K562 (cell line): ENCODE measurements at regions not wholly inside any gene's neighbourhood (a gene's known extent, or its start where the extent isn't known, plus 50 kb on each side); places are given as distances from the start of the nearest gene placed in this dataset.

ENCODE experiments used
- ATAC-seq: fragments of 200-7000 bp; cut with Tn5 transposase; 3 replicates; pipeline ENCODE4 v1.9.1; 2020; ENCODE audit warnings: moderate library complexity
- BruUV-seq: library from RNA; stranded (reverse); fragments of 400-500 nt; replicated peaks from 2 replicates; lab custom pipeline; 2021; lab: Mats Ljungman, UMichigan
- CTCF ChIA-PET: fragments of 300-600 bp; formaldehyde crosslinking; extraction: SDS; loops from one replicate; lab custom pipeline; 2021; ENCODE audit warnings: low intra/inter-chr PET ratio; lab: Yijun Ruan, JAX
- POLR2A ChIA-PET: fragments of 300-600, 350-650 bp; sonication (Branson Sonifier 250); formaldehyde crosslinking; extraction: SDS; loops from one replicate; lab custom pipeline; 2021; ENCODE audit warnings: antibody characterized with exemption, inconsistent platforms; lab: Yijun Ruan, JAX
- DNase-seq, 4 experiments: peaks; one replicate each; pipeline versions ENCODE4 v3.0.0 to v3.0.0-alpha.2; 2011 to 2018; ENCODE audit warnings: low spot score in 3 of 4, mixed read lengths in 3 of 4; ENCODE audit errors: extremely low read depth in 1 of 4
- FAIRE-seq: peaks from 2 replicates; lab custom pipeline; 2011; peaks lifted over from hg19 to GRCh38; lab: Jason Lieb, UNC
- H2AFZ ChIP-seq: 2 replicates; pipeline ENCODE4 v1.6.0; 2011; ENCODE audit warnings: low read depth, low read length, control low read depth, inconsistent platforms
- H3K27ac ChIP-seq: fragments of 200-600 bp; 3 replicates; pipeline ENCODE4 v1.8.0; 2011; ENCODE audit warnings: low read depth, mild to moderate bottlenecking, control low read depth, inconsistent platforms, low read length, moderate library complexity, mixed read lengths; ENCODE audit errors: extremely low read depth
- H3K27me3 ChIP-seq, 2 experiments: fragments of 300-600 bp in 1 of 2; 2 replicates in 1 of 2; 3 replicates in 1 of 2; pipeline versions ENCODE4 v1.6.0 to v1.8.0; 2011; ENCODE audit warnings: inconsistent platforms in 2 of 2, low read length in 2 of 2, mild to moderate bottlenecking in 1 of 2, mixed read lengths in 1 of 2, moderate library complexity in 1 of 2; ENCODE audit not compliant: control insufficient read depth in 2 of 2, insufficient read depth in 2 of 2
- H3K36me3 ChIP-seq: fragments of 300-600 bp; 3 replicates; pipeline ENCODE4 v1.8.0; 2011; ENCODE audit warnings: mild to moderate bottlenecking, low read length, inconsistent platforms; ENCODE audit not compliant: control insufficient read depth, insufficient read depth
- H3K4me1 ChIP-seq, 2 experiments: fragments of 200-600 bp in 1 of 2; replicated peaks in 1 of 2; 2 replicates in 1 of 2; 3 replicates in 1 of 2; pipeline versions ENCODE4 v1.5.1 to v1.8.0; 2011; ENCODE audit warnings: inconsistent platforms in 2 of 2, low read length in 2 of 2, mild to moderate bottlenecking in 1 of 2, mixed read lengths in 1 of 2, moderate library complexity in 1 of 2; ENCODE audit not compliant: control insufficient read depth in 2 of 2, insufficient read depth in 2 of 2
- H3K4me2 ChIP-seq: 2 replicates; pipeline ENCODE4 v1.6.1; 2011; ENCODE audit warnings: low read length, control low read depth, inconsistent platforms, mixed read lengths; ENCODE audit not compliant: insufficient read depth
- H3K4me3 ChIP-seq: fragments of 200-600 bp; sonication (generic), shearing (Covaris generic); 2 replicates; pipeline ENCODE4 v1.5.1; 2016; ENCODE audit warnings: control low read depth, inconsistent platforms
- H3K79me2 ChIP-seq: fragments of 200-600 bp; 3 replicates; pipeline ENCODE4 v1.8.0; 2011; ENCODE audit warnings: low read length, inconsistent platforms; ENCODE audit not compliant: control insufficient read depth, insufficient read depth
- H3K9ac ChIP-seq, 2 experiments: 2 replicates each; pipeline versions ENCODE4 v1.6.0 to v1.6.1; 2011; ENCODE audit warnings: low read depth in 2 of 2, low read length in 2 of 2, control low read depth in 1 of 2, inconsistent platforms in 1 of 2, mild to moderate bottlenecking in 1 of 2, mixed read lengths in 1 of 2; ENCODE audit not compliant: insufficient read depth in 1 of 2
- H3K9me1 ChIP-seq: one replicate; pipeline ENCODE4 v1.6.0; 2011; ENCODE audit warnings: inconsistent platforms, mild to moderate bottlenecking, low read length, moderate library complexity; ENCODE audit not compliant: control insufficient read depth, insufficient read depth
- H3K9me3 ChIP-seq: replicated peaks from 2 replicates; pipeline ENCODE4 v1.5.1; 2011; ENCODE audit warnings: low read depth, low read length, inconsistent platforms; ENCODE audit not compliant: control insufficient read depth, insufficient read depth
- H4K20me1 ChIP-seq: replicated peaks from 2 replicates; pipeline ENCODE4 v1.6.1; 2011; ENCODE audit warnings: low read length, inconsistent platforms, mixed read lengths; ENCODE audit not compliant: control insufficient read depth, insufficient read depth
- HNRNPH1 ChIP-seq: fragments of 200-400 bp; formaldehyde crosslinking; optimal IDR thresholded peaks from 2 replicates; pipeline ENCODE3; 2017; ENCODE audit warnings: low read depth, mild to moderate bottlenecking, low read length, moderate library complexity
- NFIC ChIP-seq: fragments of 450-650 bp; IDR thresholded peaks from 2 replicates; pipeline ENCODE4 v1.6.1; 2017; ENCODE audit warnings: mild to moderate bottlenecking, inconsistent platforms
- RFX1 ChIP-seq: fragments of 450-650 bp; IDR thresholded peaks from 2 replicates; pipeline ENCODE4 v1.6.1; 2016; ENCODE audit warnings: mild to moderate bottlenecking, moderate library complexity
- TCF3 ChIP-seq: sonication (generic); formaldehyde crosslinking; IDR thresholded peaks from 2 replicates; pipeline ENCODE4 v1.4.0; 2020; ENCODE audit warnings: mild to moderate bottlenecking, missing genetic modification reagents
- ZNF316 ChIP-seq: fragments of 450-650 bp; IDR thresholded peaks from 2 replicates; pipeline ENCODE4 v1.6.1; 2016
- ZNF780A ChIP-seq: fragments of 250-450 bp; sonication (Bioruptor Pico); IDR thresholded peaks from 2 replicates; pipeline ENCODE4 v1.5.0; 2021; ENCODE audit warnings: mild to moderate bottlenecking
- WGBS: fragments of 100-300 bp; shearing (Covaris generic); methylation state at CpG from one replicate; pipeline ENCODE4 v1.1.6; 2016; ENCODE audit warnings: low coverage, mixed read lengths; ENCODE audit not compliant: insufficient coverage; ENCODE audit errors: missing lambda C conversion rate; 5-methylcytosine and 5-hydroxymethylcytosine counted together
- in situ Hi-C: fragments of 300-500 bp; cut with MboI; formaldehyde crosslinking; loops from 4 replicates; pipeline ENCODE4 v1.15.0; 2018; ENCODE audit warnings: inconsistent platforms, mixed read lengths
- intact Hi-C: fragments of 100-400 bp; cut with micrococcal nuclease; formaldehyde crosslinking; loops from 2 replicates; pipeline ENCODE4 v1.14.2; 2022
- TF ChIP-seq, protein P1 (sequence below), 3 experiments: IDR thresholded peaks in 2 of 3; conservative IDR thresholded peaks in 1 of 3; 2 replicates each; pipeline ENCODE4 v1.5.1; 2011 to 2012; ENCODE audit warnings: low read length in 3 of 3, mild to moderate bottlenecking in 3 of 3, control low read depth in 2 of 3, improper control_type of control experiment in 1 of 3, inconsistent platforms in 1 of 3, low read depth in 1 of 3, mixed read lengths in 1 of 3, moderate library complexity in 1 of 3; ENCODE audit not compliant: insufficient read depth in 2 of 3

DNA sequence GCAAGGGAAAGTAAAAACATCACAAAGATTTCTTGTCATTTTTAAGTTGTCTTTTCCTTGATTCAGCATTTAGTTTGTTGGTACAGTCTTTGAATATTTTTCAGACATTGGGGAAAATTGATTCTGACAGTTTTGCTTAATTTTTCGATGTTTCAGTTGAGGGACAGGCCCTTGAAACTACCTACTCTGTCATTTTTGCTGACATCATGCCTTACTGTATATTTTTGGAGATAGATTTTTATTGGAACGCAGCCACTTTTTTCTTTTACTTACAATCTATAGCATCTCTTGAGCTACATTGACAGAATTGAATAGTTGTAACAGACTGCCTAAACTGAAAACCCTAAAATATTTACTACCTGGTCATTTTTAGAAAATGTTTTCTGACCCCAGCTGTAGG lies 297.1 kb upstream of the KIF2B start:
- in situ Hi-C loops (no loop called here), intact Hi-C loops (no loop called here)
- Histone ChIP-seq H3K9me3 (no peaks in the 10 kb centered on the region), H3K36me3 (no peaks in the 10 kb centered on the region), H4K20me1 (no peaks in the 10 kb centered on the region), H3K9ac (no peak overlapping the region), H3K27me3 (no peaks in the 10 kb centered on the region), H3K27ac (no peak overlapping the region), H3K4me2 (no peak overlapping the region), H3K4me1 (no peaks in the 10 kb centered on the region), H2AFZ (peak overlapping the region; percentile 6; the same call in 1 of the 2 replicates)
- DNase-seq (no peak), ATAC-seq (no peak), FAIRE-seq (no peak)
- no TSS peak for BruUV-seq
- POLR2A ChIA-PET = no interaction called here
- TF ChIP-seq NFIC = 0 out of 2 replicates have a peak, but pooled peaks have one; percentile 10
- no peak for TF ChIP-seq ZNF780A (CRISPR knock-in tag)
- TF ChIP-seq ZNF316 = peak; percentile 15; the same call in 1 of the 2 replicates
- no peak for TF ChIP-seq HNRNPH1
- TF ChIP-seq RFX1 = no peak
- TF ChIP-seq, all 486 proteins: peak for 2
- CTCF ChIA-PET = no interaction called here
- Histone ChIP-seq H3K79me2 (no peaks in the 10 kb centered on the region), H3K4me3 (no peak overlapping the region), H3K9me1 (no peaks in the 10 kb centered on the region)
- WGBS = 7% methylated on average over 2 of the region's 2 CpGs

DNA sequence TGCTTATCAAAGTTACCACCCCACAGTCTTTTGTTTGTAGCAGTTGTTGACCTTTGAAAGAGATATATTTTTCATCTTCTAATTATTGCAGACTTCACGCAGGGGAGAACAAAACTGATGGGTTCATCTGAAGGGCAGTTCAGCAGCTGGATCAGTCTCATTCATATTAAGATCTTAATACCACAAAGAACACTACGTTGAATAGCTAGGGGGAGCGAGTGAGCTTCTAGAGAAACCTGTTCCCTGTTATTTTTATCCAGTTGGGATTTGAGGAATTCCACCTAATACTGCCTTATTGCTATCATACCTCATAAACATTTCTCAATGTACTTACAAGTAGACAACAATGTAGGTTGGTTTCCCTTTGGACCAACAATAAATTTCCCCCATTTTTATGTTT lies 306.1 kb upstream of the KIF2B start:
- no TSS peak for BruUV-seq

More for the DNA sequence above, 306.1 kb upstream of the KIF2B start:
- ChIA-PET CTCF (no interaction called here), POLR2A (no interaction called here)
- intact Hi-C loops (no loop called here), in situ Hi-C loops (no loop called here)
- Histone ChIP-seq H3K4me1 (no peaks in the 10 kb centered on the region), H2AFZ (no peak overlapping the region), H3K27me3 (no peaks in the 10 kb centered on the region), H3K36me3 (no peaks in the 10 kb centered on the region), H3K9me1 (no peaks in the 10 kb centered on the region), H3K27ac (no peak overlapping the region), H4K20me1 (no peaks in the 10 kb centered on the region), H3K4me3 (no peak overlapping the region), H3K79me2 (no peaks in the 10 kb centered on the region), H3K9ac (no peak overlapping the region), H3K9me3 (no peaks in the 10 kb centered on the region), H3K4me2 (no peak overlapping the region)
- TF ChIP-seq TCF3 (CRISPR knock-in tag) = no peak
- TF ChIP-seq, protein P1, sequence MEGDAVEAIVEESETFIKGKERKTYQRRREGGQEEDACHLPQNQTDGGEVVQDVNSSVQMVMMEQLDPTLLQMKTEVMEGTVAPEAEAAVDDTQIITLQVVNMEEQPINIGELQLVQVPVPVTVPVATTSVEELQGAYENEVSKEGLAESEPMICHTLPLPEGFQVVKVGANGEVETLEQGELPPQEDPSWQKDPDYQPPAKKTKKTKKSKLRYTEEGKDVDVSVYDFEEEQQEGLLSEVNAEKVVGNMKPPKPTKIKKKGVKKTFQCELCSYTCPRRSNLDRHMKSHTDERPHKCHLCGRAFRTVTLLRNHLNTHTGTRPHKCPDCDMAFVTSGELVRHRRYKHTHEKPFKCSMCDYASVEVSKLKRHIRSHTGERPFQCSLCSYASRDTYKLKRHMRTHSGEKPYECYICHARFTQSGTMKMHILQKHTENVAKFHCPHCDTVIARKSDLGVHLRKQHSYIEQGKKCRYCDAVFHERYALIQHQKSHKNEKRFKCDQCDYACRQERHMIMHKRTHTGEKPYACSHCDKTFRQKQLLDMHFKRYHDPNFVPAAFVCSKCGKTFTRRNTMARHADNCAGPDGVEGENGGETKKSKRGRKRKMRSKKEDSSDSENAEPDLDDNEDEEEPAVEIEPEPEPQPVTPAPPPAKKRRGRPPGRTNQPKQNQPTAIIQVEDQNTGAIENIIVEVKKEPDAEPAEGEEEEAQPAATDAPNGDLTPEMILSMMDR (IDR thresholded peaks at IDR 0.05 in 2 of 3, conservative IDR thresholded peaks at IDR 0.05 in 1 of 3; ENCODE audit: insufficient read depth in 2 of 3, low read depth in 1 of 3, low read length in 3 of 3) = 0 out of 6 replicates have a peak, but pooled peaks of 1 of the 3 experiments have one; percentile 4
- no peak for FAIRE-seq
- no peak for ATAC-seq
- peak in 1 of 4 experiments; percentile 1 for DNase-seq
- whole genome bisulfite sequencing = 8% methylated on average over 2 of the region's 3 CpGs
